ENCODE measurements at regions not wholly inside any gene's neighbourhood (a gene's known extent, or its start where the extent isn't known, plus 50 kb on each side); places are given as distances from the start of the nearest gene placed in this dataset.
"Not testable (repeated sequence)": the region's sequence is repeated elsewhere in the genome, so short reads cannot be mapped to it uniquely, and the experiment has no call there.

DNA sequence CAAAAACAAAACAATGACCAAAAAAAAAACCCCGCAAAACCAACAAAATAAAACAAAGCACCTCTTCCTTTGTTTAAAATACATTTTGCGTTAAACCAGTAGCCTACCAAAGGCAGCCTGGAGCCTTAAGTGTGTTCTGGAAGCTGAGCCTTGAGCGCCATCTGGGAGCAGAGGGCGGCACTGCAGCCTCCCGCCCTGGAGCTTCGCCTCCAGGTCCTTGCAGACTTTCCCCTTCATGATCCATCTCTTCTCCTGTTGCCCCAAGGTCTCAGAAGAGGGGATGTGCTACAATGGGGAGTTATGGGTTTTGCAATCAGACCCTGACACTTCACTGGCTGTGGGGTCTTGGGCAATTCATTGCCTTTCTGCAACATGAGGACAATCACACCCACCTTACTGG is 204.9 kb downstream of the NPIPA8 start:
- BruUV-seq (replicated peaks); H3K36me3 ChIP-seq (replicated peaks in 1 of 2; ENCODE audit: control insufficient read depth in 1 of 2, insufficient read depth in 2 of 2, low read length in 2 of 2); intact Hi-C loops (cut with micrococcal nuclease; ENCODE audit: unreplicated experiment); CTCF ChIA-PET (ENCODE audit: low intra/inter-chr PET ratio, low total read pairs); H3K4me1 ChIP-seq (ENCODE audit: insufficient read depth, low read length); H4K20me1 ChIP-seq (ENCODE audit: insufficient read depth, low read length); H3K79me2 ChIP-seq (ENCODE audit: insufficient read depth, low read length); H2AFZ ChIP-seq (ENCODE audit: low read length); H3K9me3 ChIP-seq (ENCODE audit: low read length); POLR2A ChIA-PET; in situ Hi-C loops (cut with HindIII; ENCODE audit: extremely low pct_ligation_motif_present, low pct_unique_long_range_greater_than_20kb); H3K27me3 ChIP-seq (ENCODE audit: control insufficient read depth in 1 of 2, insufficient read depth in 2 of 2, low read length in 2 of 2); DNase-seq (ENCODE audit: low spot score); H3K4me2 ChIP-seq (ENCODE audit: low read depth, low read length); H3K9ac ChIP-seq (ENCODE audit: insufficient read depth, low read depth, low read length); H3K4me3 ChIP-seq (replicated peaks in 1 of 3; ENCODE audit: insufficient read depth in 1 of 3, low read depth in 2 of 3, low read length in 3 of 3); H3K27ac ChIP-seq (ENCODE audit: extremely low read length, insufficient read depth, low read length): not testable (repeated sequence)
- peak; percentile 81 for FAIRE-seq
- TF ChIP-seq, protein P1, sequence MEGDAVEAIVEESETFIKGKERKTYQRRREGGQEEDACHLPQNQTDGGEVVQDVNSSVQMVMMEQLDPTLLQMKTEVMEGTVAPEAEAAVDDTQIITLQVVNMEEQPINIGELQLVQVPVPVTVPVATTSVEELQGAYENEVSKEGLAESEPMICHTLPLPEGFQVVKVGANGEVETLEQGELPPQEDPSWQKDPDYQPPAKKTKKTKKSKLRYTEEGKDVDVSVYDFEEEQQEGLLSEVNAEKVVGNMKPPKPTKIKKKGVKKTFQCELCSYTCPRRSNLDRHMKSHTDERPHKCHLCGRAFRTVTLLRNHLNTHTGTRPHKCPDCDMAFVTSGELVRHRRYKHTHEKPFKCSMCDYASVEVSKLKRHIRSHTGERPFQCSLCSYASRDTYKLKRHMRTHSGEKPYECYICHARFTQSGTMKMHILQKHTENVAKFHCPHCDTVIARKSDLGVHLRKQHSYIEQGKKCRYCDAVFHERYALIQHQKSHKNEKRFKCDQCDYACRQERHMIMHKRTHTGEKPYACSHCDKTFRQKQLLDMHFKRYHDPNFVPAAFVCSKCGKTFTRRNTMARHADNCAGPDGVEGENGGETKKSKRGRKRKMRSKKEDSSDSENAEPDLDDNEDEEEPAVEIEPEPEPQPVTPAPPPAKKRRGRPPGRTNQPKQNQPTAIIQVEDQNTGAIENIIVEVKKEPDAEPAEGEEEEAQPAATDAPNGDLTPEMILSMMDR (CRISPR knock-in tag; IDR thresholded peaks at IDR 0.05), result 0 out of 2 replicates have a peak, but pooled peaks have one; percentile 25
- TF ChIP-seq STAG1 (CRISPR knock-in tag; IDR thresholded peaks at IDR 0.05), result peak; percentile 44
- ATAC-seq, result peak; percentile 86
- WGBS (ENCODE audit: low lambda C conversion rate), result 0% methylated on average over 2 of the region's 6 CpGs

DNA sequence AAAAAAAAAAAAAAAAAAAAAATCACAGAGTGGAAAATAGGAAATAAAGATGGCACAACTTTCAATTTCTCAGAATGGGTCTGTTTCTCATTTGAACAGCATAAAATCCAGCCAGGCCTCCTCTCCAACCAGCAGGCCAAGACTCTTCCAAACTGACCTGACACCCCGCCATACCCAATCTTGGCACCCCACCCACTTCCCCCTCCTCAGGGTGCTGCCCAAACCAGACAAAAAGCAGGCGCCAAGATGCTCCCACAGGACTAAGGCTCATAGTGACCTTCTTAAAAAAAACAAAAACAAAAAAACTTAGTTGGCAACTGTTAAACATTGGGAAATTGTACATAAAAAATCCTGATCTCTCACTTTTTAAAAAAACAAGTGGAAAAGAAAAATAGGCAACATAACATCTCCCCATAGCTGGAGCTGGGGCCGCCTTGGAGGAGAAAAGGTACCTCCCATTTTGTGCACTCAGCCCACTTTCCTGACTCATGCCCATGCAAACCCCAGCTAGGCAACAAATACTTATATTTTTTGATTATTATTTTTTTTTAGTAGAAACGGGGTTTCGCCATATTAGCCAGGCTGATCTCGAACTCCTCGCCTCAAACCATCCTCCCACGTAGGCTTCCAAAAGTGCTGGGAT is 205.9 kb downstream of the NPIPA8 start:
- not testable (repeated sequence) for BruUV-seq (replicated peaks)

DNA sequence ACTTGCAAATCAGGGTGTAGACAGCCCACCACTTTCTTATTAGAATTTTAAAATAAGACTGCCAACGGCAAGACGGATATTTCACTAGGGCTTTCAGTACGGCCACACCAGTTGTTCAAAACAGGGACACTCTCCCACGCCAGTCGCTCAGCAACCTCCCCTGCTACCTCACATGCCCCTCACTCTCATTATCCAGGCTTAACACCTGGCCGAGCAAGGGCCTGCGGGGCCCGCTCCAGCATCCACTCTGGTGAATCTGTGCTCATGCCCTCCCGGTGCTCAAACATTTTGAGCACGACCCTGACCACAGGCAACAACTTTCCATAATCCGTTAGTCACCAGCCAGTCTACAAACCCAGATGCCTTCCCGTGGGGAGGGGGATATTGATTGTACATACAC is 209.5 kb downstream of the NPIPA8 start:
- POLR2A ChIA-PET; H3K4me2 ChIP-seq (ENCODE audit: low read depth, low read length); ATAC-seq; H3K79me2 ChIP-seq (ENCODE audit: insufficient read depth, low read length); H3K27me3 ChIP-seq (ENCODE audit: control insufficient read depth in 1 of 2, insufficient read depth in 2 of 2, low read length in 2 of 2); H4K20me1 ChIP-seq (ENCODE audit: insufficient read depth, low read length); H3K27ac ChIP-seq (ENCODE audit: extremely low read length, insufficient read depth, low read length); FAIRE-seq; H3K9ac ChIP-seq (ENCODE audit: insufficient read depth, low read depth, low read length); H3K9me3 ChIP-seq (ENCODE audit: low read length); DNase-seq (ENCODE audit: low spot score); H2AFZ ChIP-seq (ENCODE audit: low read length); H3K36me3 ChIP-seq (replicated peaks in 1 of 2; ENCODE audit: control insufficient read depth in 1 of 2, insufficient read depth in 2 of 2, low read length in 2 of 2); CTCF ChIA-PET (ENCODE audit: low intra/inter-chr PET ratio, low total read pairs); intact Hi-C loops (cut with micrococcal nuclease; ENCODE audit: unreplicated experiment); H3K4me1 ChIP-seq (ENCODE audit: insufficient read depth, low read length); in situ Hi-C loops (cut with HindIII; ENCODE audit: extremely low pct_ligation_motif_present, low pct_unique_long_range_greater_than_20kb); H3K4me3 ChIP-seq (replicated peaks in 1 of 3; ENCODE audit: insufficient read depth in 1 of 3, low read depth in 2 of 3, low read length in 3 of 3); BruUV-seq (replicated peaks): not testable (repeated sequence)
- WGBS (ENCODE audit: low lambda C conversion rate), result 0% methylated on average over 2 of the region's 12 CpGs

More for the DNA sequence above, 205.9 kb downstream of the NPIPA8 start:
- 21% methylated on average over 7 of the region's 8 CpGs for WGBS (ENCODE audit: low lambda C conversion rate)
- H3K36me3 ChIP-seq (replicated peaks in 1 of 2; ENCODE audit: control insufficient read depth in 1 of 2, insufficient read depth in 2 of 2, low read length in 2 of 2); H3K9ac ChIP-seq (ENCODE audit: insufficient read depth, low read depth, low read length); H3K4me2 ChIP-seq (ENCODE audit: low read depth, low read length); CTCF ChIA-PET (ENCODE audit: low intra/inter-chr PET ratio, low total read pairs); H3K79me2 ChIP-seq (ENCODE audit: insufficient read depth, low read length); H2AFZ ChIP-seq (ENCODE audit: low read length); H4K20me1 ChIP-seq (ENCODE audit: insufficient read depth, low read length); H3K9me3 ChIP-seq (ENCODE audit: low read length); H3K4me3 ChIP-seq (replicated peaks in 1 of 3; ENCODE audit: insufficient read depth in 1 of 3, low read depth in 2 of 3, low read length in 3 of 3); DNase-seq (ENCODE audit: low spot score); in situ Hi-C loops (cut with HindIII; ENCODE audit: extremely low pct_ligation_motif_present, low pct_unique_long_range_greater_than_20kb); H3K27me3 ChIP-seq (ENCODE audit: control insufficient read depth in 1 of 2, insufficient read depth in 2 of 2, low read length in 2 of 2); POLR2A ChIA-PET; H3K4me1 ChIP-seq (ENCODE audit: insufficient read depth, low read length); FAIRE-seq; ATAC-seq; H3K27ac ChIP-seq (ENCODE audit: extremely low read length, insufficient read depth, low read length); intact Hi-C loops (cut with micrococcal nuclease; ENCODE audit: unreplicated experiment): not testable (repeated sequence)

DNA sequence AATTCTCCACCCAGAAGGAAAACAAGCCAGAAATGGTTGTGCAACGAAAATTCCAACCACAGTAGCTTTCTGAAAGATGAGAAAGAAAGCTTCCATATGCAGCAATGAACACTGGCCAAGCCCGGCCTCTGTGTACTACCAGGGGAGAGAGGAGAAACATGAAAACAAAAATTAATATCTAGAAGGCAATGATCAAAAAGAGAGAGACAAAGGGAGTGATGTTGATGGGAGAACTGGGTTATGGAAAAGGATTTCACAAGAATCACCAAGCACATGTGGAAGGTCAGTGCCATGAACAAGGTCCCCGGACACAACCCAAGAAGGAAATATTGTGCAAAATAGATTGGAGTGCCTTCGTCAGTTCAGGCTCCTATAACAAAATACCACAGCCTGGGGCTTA is 217.4 kb downstream of the NPIPA8 start:
- H3K79me2 ChIP-seq (ENCODE audit: insufficient read depth, low read length); H3K4me3 ChIP-seq (replicated peaks in 1 of 3; ENCODE audit: insufficient read depth in 1 of 3, low read depth in 2 of 3, low read length in 3 of 3); DNase-seq (ENCODE audit: low spot score); H3K27ac ChIP-seq (ENCODE audit: extremely low read length, insufficient read depth, low read length); H4K20me1 ChIP-seq (ENCODE audit: insufficient read depth, low read length); H3K9me3 ChIP-seq (ENCODE audit: low read length); POLR2A ChIA-PET; ATAC-seq; BruUV-seq (replicated peaks); H3K4me1 ChIP-seq (ENCODE audit: insufficient read depth, low read length); CTCF ChIA-PET (ENCODE audit: low intra/inter-chr PET ratio, low total read pairs); in situ Hi-C loops (cut with HindIII; ENCODE audit: extremely low pct_ligation_motif_present, low pct_unique_long_range_greater_than_20kb); H3K27me3 ChIP-seq (ENCODE audit: control insufficient read depth in 1 of 2, insufficient read depth in 2 of 2, low read length in 2 of 2); intact Hi-C loops (cut with micrococcal nuclease; ENCODE audit: unreplicated experiment); H3K36me3 ChIP-seq (replicated peaks in 1 of 2; ENCODE audit: control insufficient read depth in 1 of 2, insufficient read depth in 2 of 2, low read length in 2 of 2); H3K9ac ChIP-seq (ENCODE audit: insufficient read depth, low read depth, low read length); H3K4me2 ChIP-seq (ENCODE audit: low read depth, low read length); H2AFZ ChIP-seq (ENCODE audit: low read length); FAIRE-seq: not testable (repeated sequence)
- WGBS (ENCODE audit: low lambda C conversion rate), result 29% methylated on average over 3 of the region's 4 CpGs

All from HepG2 (cell line).